ENCODE measurements at regions not wholly inside any gene's neighbourhood (a gene's known extent, or its start where the extent isn't known, plus 50 kb on each side); places are given as distances from the start of the nearest gene placed in this dataset.

GRCh38 chr16:85233516-85233915, 121.2 kb upstream of the CIBAR2 start:
- WGBS (ENCODE audit: extremely low coverage, insufficient coverage, insufficient read length): no CpG with 5 or more reads among the region's 6 CpGs
- peaks cover 11 to 21% of the 10 kb centered on the region in 2 experiments for H3K4me1 ChIP-seq (ENCODE audit: control insufficient read depth in 1 of 2, insufficient read depth in 2 of 2, low read length in 2 of 2)
- no peak overlapping the region for H4K91ac ChIP-seq (ENCODE audit: low read depth, low read length)
- no peak overlapping the region for H3K23ac ChIP-seq (ENCODE audit: low read length)
- H4K12ac ChIP-seq (ENCODE audit: low read depth, low read length): no peak overlapping the region
- H3K14ac ChIP-seq (ENCODE audit: low read length): no peak overlapping the region
- H3K36me3 ChIP-seq (ENCODE audit: control insufficient read depth in 1 of 2, insufficient read depth in 2 of 2, low read length in 2 of 2): no peaks in the 10 kb centered on the region
- no peak overlapping the region for H3K4me3 ChIP-seq (ENCODE audit: low read depth, low read length)
- H2BK120ac ChIP-seq (ENCODE audit: insufficient read depth, low read length, poor library complexity): no peak overlapping the region
- H4K8ac ChIP-seq (ENCODE audit: low read depth, low read length): no peak overlapping the region
- no peak overlapping the region for H2BK5ac ChIP-seq (ENCODE audit: low read depth, low read length, poor library complexity)
- no peak overlapping the region for H3K9ac ChIP-seq (ENCODE audit: low read length)
- H3K27ac ChIP-seq (ENCODE audit: low read depth, low read length): no peak overlapping the region
- H3K4me2 ChIP-seq (ENCODE audit: low read length): no peak overlapping the region
- no peak for DNase-seq
- no peak overlapping the region for H3K18ac ChIP-seq (ENCODE audit: low read length)
- H3K4ac ChIP-seq (ENCODE audit: low read depth, low read length): peak overlapping the region; percentile 17
- peaks cover 32% of the 10 kb centered on the region for H3K79me1 ChIP-seq (ENCODE audit: low read length)
- peak overlapping the region; percentile 8 for H2BK12ac ChIP-seq (ENCODE audit: low read length)
- H3K9me3 ChIP-seq (ENCODE audit: insufficient read depth, low read depth, low read length): no peaks in the 10 kb centered on the region
- H3K79me2 ChIP-seq (ENCODE audit: control insufficient read depth, insufficient read depth, low read length, poor library complexity): no peaks in the 10 kb centered on the region
- H2AK5ac ChIP-seq (ENCODE audit: low read length): no peak overlapping the region
- no peak overlapping the region for H2AFZ ChIP-seq (ENCODE audit: insufficient read depth, low read length, poor library complexity)
- H3K27me3 ChIP-seq (ENCODE audit: insufficient read depth, low read length): no peaks in the 10 kb centered on the region

GRCh38 chr16:85234310-85235204, 122.3 kb upstream of the CIBAR2 start:
- Histone ChIP-seq H3K79me1 (ENCODE audit: low read length) (peaks cover 30% of the 10 kb centered on the region), H3K9ac (ENCODE audit: low read length) (no peak overlapping the region), H2AFZ (ENCODE audit: insufficient read depth, low read length, poor library complexity) (peak overlapping the region; percentile 48), H3K27ac (ENCODE audit: low read depth, low read length) (peak overlapping the region; percentile 94), H3K4me3 (ENCODE audit: low read depth, low read length) (no peak overlapping the region), H3K4me2 (ENCODE audit: low read length) (peak overlapping the region; percentile 67), H2AK5ac (ENCODE audit: low read length) (no peak overlapping the region), H3K36me3 (ENCODE audit: control insufficient read depth in 1 of 2, insufficient read depth in 2 of 2, low read length in 2 of 2) (no peaks in the 10 kb centered on the region), H2BK120ac (ENCODE audit: insufficient read depth, low read length, poor library complexity) (peak overlapping the region; percentile 81), H2BK12ac (ENCODE audit: low read length) (peak overlapping the region; percentile 78), H3K9me3 (ENCODE audit: insufficient read depth, low read depth, low read length) (no peaks in the 10 kb centered on the region), H4K12ac (ENCODE audit: low read depth, low read length) (no peak overlapping the region), H4K91ac (ENCODE audit: low read depth, low read length) (peak overlapping the region; percentile 84), H3K14ac (ENCODE audit: low read length) (peak overlapping the region; percentile 69), H3K4ac (ENCODE audit: low read depth, low read length) (peak overlapping the region; percentile 19), H3K23ac (ENCODE audit: low read length) (no peak overlapping the region), H3K4me1 (ENCODE audit: control insufficient read depth in 1 of 2, insufficient read depth in 2 of 2, low read length in 2 of 2) (peaks cover 11 to 21% of the 10 kb centered on the region in 2 experiments), H3K27me3 (ENCODE audit: insufficient read depth, low read length) (no peaks in the 10 kb centered on the region), H4K8ac (ENCODE audit: low read depth, low read length) (peak overlapping the region; percentile 49), H3K79me2 (ENCODE audit: control insufficient read depth, insufficient read depth, low read length, poor library complexity) (no peaks in the 10 kb centered on the region), H3K18ac (ENCODE audit: low read length) (peak overlapping the region; percentile 10), H2BK5ac (ENCODE audit: low read depth, low read length, poor library complexity) (peak overlapping the region; percentile 50)
- DNase-seq: peak; percentile 54 to 57
- WGBS (ENCODE audit: extremely low coverage, insufficient coverage, insufficient read length): no CpG with 5 or more reads among the region's 36 CpGs

- Histone ChIP-seq H3K36me3 (ENCODE audit: control insufficient read depth in 1 of 2, insufficient read depth in 2 of 2, low read length in 2 of 2) (no peaks in the 10 kb centered on the region), H3K79me1 (ENCODE audit: low read length) (peaks cover 30% of the 10 kb centered on the region), H3K79me2 (ENCODE audit: control insufficient read depth, insufficient read depth, low read length, poor library complexity) (no peaks in the 10 kb centered on the region), H4K8ac (ENCODE audit: low read depth, low read length) (peak overlapping the region; percentile 74), H3K9ac (ENCODE audit: low read length) (peak overlapping the region; percentile 36), H3K4me2 (ENCODE audit: low read length) (peak overlapping the region; percentile 67), H3K4ac (ENCODE audit: low read depth, low read length) (peak overlapping the region; percentile 12), H2BK12ac (ENCODE audit: low read length) (peak overlapping the region; percentile 7), H2AK5ac (ENCODE audit: low read length) (peak overlapping the region; percentile 80), H3K27ac (ENCODE audit: low read depth, low read length) (peak overlapping the region; percentile 86), H3K23ac (ENCODE audit: low read length) (no peak overlapping the region), H2BK120ac (ENCODE audit: insufficient read depth, low read length, poor library complexity) (peak overlapping the region; percentile 59), H3K9me3 (ENCODE audit: insufficient read depth, low read depth, low read length) (no peaks in the 10 kb centered on the region), H4K12ac (ENCODE audit: low read depth, low read length) (peak overlapping the region; percentile 1), H2AFZ (ENCODE audit: insufficient read depth, low read length, poor library complexity) (peak overlapping the region; percentile 37), H4K91ac (ENCODE audit: low read depth, low read length) (peak overlapping the region; percentile 68), H2BK5ac (ENCODE audit: low read depth, low read length, poor library complexity) (peak overlapping the region; percentile 78), H3K27me3 (ENCODE audit: insufficient read depth, low read length) (no peaks in the 10 kb centered on the region), H3K4me1 (ENCODE audit: control insufficient read depth in 1 of 2, insufficient read depth in 2 of 2, low read length in 2 of 2) (peaks cover 14 to 28% of the 10 kb centered on the region in 2 experiments), H3K14ac (ENCODE audit: low read length) (peak overlapping the region; percentile 41), H3K18ac (ENCODE audit: low read length) (peak overlapping the region; percentile 69), H3K4me3 (ENCODE audit: low read depth, low read length) (no peak overlapping the region)
- no CpG with 5 or more reads among the region's 20 CpGs for WGBS (ENCODE audit: extremely low coverage, insufficient coverage, insufficient read length)
- no peak for DNase-seq
Measured at GRCh38 chr16:85235991-85236817, 123.9 kb upstream of the CIBAR2 start.

GRCh38 chr16:85236818-85237150, 124.5 kb upstream of the CIBAR2 start:
- peak overlapping the region; percentile 59 for H2BK120ac ChIP-seq (ENCODE audit: insufficient read depth, low read length, poor library complexity)
- H3K27me3 ChIP-seq (ENCODE audit: insufficient read depth, low read length): no peaks in the 10 kb centered on the region
- H2BK5ac ChIP-seq (ENCODE audit: low read depth, low read length, poor library complexity): peak overlapping the region; percentile 78
- H3K23ac ChIP-seq (ENCODE audit: low read length): no peak overlapping the region
- H3K9ac ChIP-seq (ENCODE audit: low read length): no peak overlapping the region
- H4K12ac ChIP-seq (ENCODE audit: low read depth, low read length): no peak overlapping the region
- no peak overlapping the region for H3K4me2 ChIP-seq (ENCODE audit: low read length)
- peaks cover 30% of the 10 kb centered on the region for H3K79me1 ChIP-seq (ENCODE audit: low read length)
- H2BK12ac ChIP-seq (ENCODE audit: low read length): peak overlapping the region; percentile 7
- no peaks in the 10 kb centered on the region for H3K9me3 ChIP-seq (ENCODE audit: insufficient read depth, low read depth, low read length)
- no peak overlapping the region for H3K4me3 ChIP-seq (ENCODE audit: low read depth, low read length)
- H3K79me2 ChIP-seq (ENCODE audit: control insufficient read depth, insufficient read depth, low read length, poor library complexity): no peaks in the 10 kb centered on the region
- H3K36me3 ChIP-seq (ENCODE audit: control insufficient read depth in 1 of 2, insufficient read depth in 2 of 2, low read length in 2 of 2): no peaks in the 10 kb centered on the region
- H4K91ac ChIP-seq (ENCODE audit: low read depth, low read length): peak overlapping the region; percentile 68
- peaks cover 14 to 28% of the 10 kb centered on the region in 2 experiments for H3K4me1 ChIP-seq (ENCODE audit: control insufficient read depth in 1 of 2, insufficient read depth in 2 of 2, low read length in 2 of 2)
- WGBS (ENCODE audit: extremely low coverage, insufficient coverage, insufficient read length): no CpG with 5 or more reads among the region's 5 CpGs
- H3K18ac ChIP-seq (ENCODE audit: low read length): peak overlapping the region; percentile 69
- no peak overlapping the region for H2AFZ ChIP-seq (ENCODE audit: insufficient read depth, low read length, poor library complexity)
- DNase-seq: no peak
- H3K4ac ChIP-seq (ENCODE audit: low read depth, low read length): no peak overlapping the region
- H2AK5ac ChIP-seq (ENCODE audit: low read length): peak overlapping the region; percentile 80
- H4K8ac ChIP-seq (ENCODE audit: low read depth, low read length): no peak overlapping the region
- no peak overlapping the region for H3K27ac ChIP-seq (ENCODE audit: low read depth, low read length)
- peak overlapping the region; percentile 41 for H3K14ac ChIP-seq (ENCODE audit: low read length)

Measured in trophoblast cell (in vitro differentiated cells and primary cell).